ENCODE measurements at regions not wholly inside any gene's neighbourhood (a gene's known extent, or its start where the extent isn't known, plus 50 kb on each side); places are given as distances from the start of the nearest gene placed in this dataset.

- Histone ChIP-seq H3K4me1 (ENCODE audit: control insufficient read depth, low read depth, low read length) (no peaks in the 10 kb centered on the region), H3K9ac (ENCODE audit: low read length) (no peak overlapping the region), H3K9me3 (ENCODE audit: control insufficient read depth, low read depth, low read length) (no peaks in the 10 kb centered on the region), H3K36me3 (ENCODE audit: control insufficient read depth, low read depth, low read length) (no peaks in the 10 kb centered on the region), H3K27ac (ENCODE audit: low read length) (no peak overlapping the region), H3K27me3 (ENCODE audit: control insufficient read depth, insufficient read depth, low read length) (no peaks in the 10 kb centered on the region), H3K4me3 (ENCODE audit: low read length) (no peak overlapping the region)
Measured at GRCh38 chr1:11426617-11427016, 52.3 kb upstream of the DISP3 start.

GRCh38 chr1:11428789-11429188, 50.2 kb upstream of the DISP3 start:
- Histone ChIP-seq H3K9ac (ENCODE audit: low read length) (no peak overlapping the region), H3K36me3 (ENCODE audit: control insufficient read depth, low read depth, low read length) (no peaks in the 10 kb centered on the region), H3K4me1 (ENCODE audit: control insufficient read depth, low read depth, low read length) (no peaks in the 10 kb centered on the region), H3K27me3 (ENCODE audit: control insufficient read depth, insufficient read depth, low read length) (no peaks in the 10 kb centered on the region), H3K27ac (ENCODE audit: low read length) (no peak overlapping the region), H3K4me3 (ENCODE audit: low read length) (no peak overlapping the region), H3K9me3 (ENCODE audit: control insufficient read depth, low read depth, low read length) (no peaks in the 10 kb centered on the region)
